ENCODE measurements at regions not wholly inside any gene's neighbourhood (a gene's known extent, or its start where the extent isn't known, plus 50 kb on each side); places are given as distances from the start of the nearest gene placed in this dataset.

DNA sequence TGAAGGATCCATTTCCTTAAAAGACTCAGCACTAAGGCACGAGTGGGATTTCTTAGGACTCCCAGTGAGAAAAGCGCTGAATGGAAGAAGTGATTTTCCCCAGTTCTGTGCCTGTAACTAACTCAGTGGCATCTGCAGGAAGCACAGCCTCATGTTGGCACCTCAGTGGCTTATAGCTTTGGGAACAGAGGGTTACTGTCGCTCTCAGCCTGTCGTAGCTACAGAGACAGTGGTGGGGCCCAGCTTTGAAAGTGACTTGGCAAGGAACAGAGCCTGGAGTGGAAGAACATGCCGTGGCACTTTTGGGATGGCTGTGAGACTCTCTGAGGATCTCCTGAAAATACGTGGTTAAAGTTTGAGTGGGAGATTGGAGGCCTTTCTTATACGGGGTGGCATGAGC is 242.4 kb upstream of the MYOCD start:
- no peak overlapping the region for H2BK5ac ChIP-seq (ENCODE audit: low read length)
- no peaks in the 10 kb centered on the region for H3K79me1 ChIP-seq (ENCODE audit: low read length)

DNA sequence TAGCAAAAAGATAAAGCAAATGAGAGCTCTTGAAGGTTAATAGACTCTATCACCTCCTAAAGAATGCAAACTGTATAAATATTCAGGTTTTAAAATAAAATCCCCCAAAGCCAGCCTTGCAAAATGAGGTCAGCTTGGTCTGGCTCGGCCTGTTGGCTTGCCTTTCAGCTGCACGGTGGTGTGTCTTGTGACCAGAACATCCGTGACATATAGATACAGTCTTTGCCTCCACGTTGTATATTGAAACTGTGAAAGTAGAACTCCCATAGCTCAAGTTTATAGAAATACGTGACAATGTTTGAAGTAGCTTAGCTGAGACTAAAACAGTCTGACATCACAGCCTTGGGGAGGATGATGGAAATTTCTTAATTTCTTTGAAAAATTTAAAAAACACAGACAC is 236.6 kb upstream of the MYOCD start:
- H3K56ac ChIP-seq (ENCODE audit: low read length), result no peak overlapping the region
- H2BK15ac ChIP-seq (replicated peaks; ENCODE audit: low read depth), result no peak overlapping the region
- H3K23ac ChIP-seq (ENCODE audit: low read length), result no peak overlapping the region
- no peak overlapping the region for H3K18ac ChIP-seq (ENCODE audit: low read length)
- H3K27me3 ChIP-seq (ENCODE audit: insufficient read depth, low read length, poor library complexity), result no peaks in the 10 kb centered on the region
- no peaks in the 10 kb centered on the region for H3K79me1 ChIP-seq (ENCODE audit: low read length)
- DNase-seq, result no peak
- H3K36me3 ChIP-seq (ENCODE audit: control insufficient read depth, insufficient read depth, low read length), result no peaks in the 10 kb centered on the region
- no peak overlapping the region for H3K4me3 ChIP-seq (ENCODE audit: low read length)
- no peaks in the 10 kb centered on the region for H3K79me2 ChIP-seq (ENCODE audit: control insufficient read depth, insufficient read depth, low read length)
- H3K9ac ChIP-seq (ENCODE audit: low read length), result no peak overlapping the region
- H3K4me1 ChIP-seq (ENCODE audit: control insufficient read depth, low read depth, low read length), result no peaks in the 10 kb centered on the region
- no peak overlapping the region for H2AK5ac ChIP-seq (ENCODE audit: low read length)
- no peak overlapping the region for H3K27ac ChIP-seq (ENCODE audit: low read depth, low read length)
- no CpG with 5 or more reads among the region's 5 CpGs for WGBS (ENCODE audit: extremely low coverage, insufficient coverage, low lambda C conversion rate)
- H4K5ac ChIP-seq (ENCODE audit: low read length), result no peak overlapping the region
- H2BK120ac ChIP-seq (ENCODE audit: low read depth, low read length), result no peak overlapping the region
- H3K4me2 ChIP-seq (ENCODE audit: low read length), result no peak overlapping the region
- no peak overlapping the region for H4K8ac ChIP-seq (ENCODE audit: low read depth, low read length)
- H2BK5ac ChIP-seq (ENCODE audit: low read length), result no peak overlapping the region
- H3K4ac ChIP-seq (ENCODE audit: low read depth, low read length), result no peak overlapping the region

More for the DNA sequence above, 242.4 kb upstream of the MYOCD start:
- Histone ChIP-seq H3K27me3 (ENCODE audit: insufficient read depth, low read length, poor library complexity) (no peaks in the 10 kb centered on the region), H4K5ac (ENCODE audit: low read length) (no peak overlapping the region), H3K36me3 (ENCODE audit: control insufficient read depth, insufficient read depth, low read length) (no peaks in the 10 kb centered on the region), H4K8ac (ENCODE audit: low read depth, low read length) (no peak overlapping the region), H3K4me1 (ENCODE audit: control insufficient read depth, low read depth, low read length) (no peaks in the 10 kb centered on the region), H3K56ac (ENCODE audit: low read length) (no peak overlapping the region), H3K18ac (ENCODE audit: low read length) (no peak overlapping the region), H3K4ac (ENCODE audit: low read depth, low read length) (no peak overlapping the region), H3K4me3 (ENCODE audit: low read length) (no peak overlapping the region), H3K9ac (ENCODE audit: low read length) (no peak overlapping the region), H3K79me2 (ENCODE audit: control insufficient read depth, insufficient read depth, low read length) (no peaks in the 10 kb centered on the region), H3K27ac (ENCODE audit: low read depth, low read length) (no peak overlapping the region), H2BK120ac (ENCODE audit: low read depth, low read length) (no peak overlapping the region), H3K23ac (ENCODE audit: low read length) (no peak overlapping the region), H2BK15ac (replicated peaks; ENCODE audit: low read depth) (no peak overlapping the region), H2AK5ac (ENCODE audit: low read length) (no peak overlapping the region), H3K4me2 (ENCODE audit: low read length) (no peak overlapping the region)
- WGBS (ENCODE audit: extremely low coverage, insufficient coverage, low lambda C conversion rate), result no CpG with 5 or more reads among the region's 7 CpGs
- DNase-seq, result no peak

- Histone ChIP-seq H2AK5ac (ENCODE audit: low read length) (no peak overlapping the region), H3K4me2 (ENCODE audit: low read length) (no peak overlapping the region), H3K18ac (ENCODE audit: low read length) (no peak overlapping the region), H3K56ac (ENCODE audit: low read length) (no peak overlapping the region), H3K27me3 (ENCODE audit: insufficient read depth, low read length, poor library complexity) (no peaks in the 10 kb centered on the region), H3K4me3 (ENCODE audit: low read length) (no peak overlapping the region), H3K79me2 (ENCODE audit: control insufficient read depth, insufficient read depth, low read length) (no peaks in the 10 kb centered on the region), H2BK120ac (ENCODE audit: low read depth, low read length) (no peak overlapping the region), H3K4ac (ENCODE audit: low read depth, low read length) (no peak overlapping the region), H4K8ac (ENCODE audit: low read depth, low read length) (no peak overlapping the region), H3K79me1 (ENCODE audit: low read length) (no peaks in the 10 kb centered on the region), H3K27ac (ENCODE audit: low read depth, low read length) (no peak overlapping the region), H3K4me1 (ENCODE audit: control insufficient read depth, low read depth, low read length) (no peaks in the 10 kb centered on the region), H3K36me3 (ENCODE audit: control insufficient read depth, insufficient read depth, low read length) (no peaks in the 10 kb centered on the region), H2BK15ac (replicated peaks; ENCODE audit: low read depth) (no peak overlapping the region), H3K23ac (ENCODE audit: low read length) (no peak overlapping the region), H2BK5ac (ENCODE audit: low read length) (no peak overlapping the region), H4K5ac (ENCODE audit: low read length) (no peak overlapping the region), H3K9ac (ENCODE audit: low read length) (no peak overlapping the region)
- no CpG with 5 or more reads among the region's 4 CpGs for WGBS (ENCODE audit: extremely low coverage, insufficient coverage, low lambda C conversion rate)
- no peak for DNase-seq
These were observed 234.5 kb upstream of the MYOCD start for GRCh38 chr17:12431188-12431587.

DNA sequence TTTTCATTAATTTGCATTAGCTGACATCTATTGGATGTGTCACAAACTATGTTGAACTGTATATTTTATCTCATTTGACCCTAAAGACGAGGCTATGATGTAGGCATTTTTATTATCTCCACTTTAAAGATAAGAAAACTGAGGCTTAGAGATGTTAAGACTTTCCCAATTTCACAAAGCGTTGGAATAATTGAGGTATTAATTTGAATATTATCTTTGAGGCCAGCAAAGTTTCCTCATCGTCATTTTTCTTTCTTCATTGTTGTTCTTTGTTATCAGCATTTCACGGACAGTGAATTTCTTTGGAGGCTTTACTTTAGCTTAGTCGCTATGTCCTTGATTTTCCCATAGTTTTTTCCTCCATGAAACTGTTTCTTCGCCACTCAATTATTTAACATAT is 227.5 kb upstream of the MYOCD start:
- Histone ChIP-seq H3K4ac (ENCODE audit: low read depth, low read length) (no peak overlapping the region), H2AK5ac (ENCODE audit: low read length) (no peak overlapping the region), H2BK15ac (replicated peaks; ENCODE audit: low read depth) (no peak overlapping the region), H3K4me2 (ENCODE audit: low read length) (no peak overlapping the region), H2BK120ac (ENCODE audit: low read depth, low read length) (no peak overlapping the region), H3K79me1 (ENCODE audit: low read length) (no peaks in the 10 kb centered on the region), H3K79me2 (ENCODE audit: control insufficient read depth, insufficient read depth, low read length) (no peaks in the 10 kb centered on the region), H2BK5ac (ENCODE audit: low read length) (no peak overlapping the region), H4K8ac (ENCODE audit: low read depth, low read length) (no peak overlapping the region), H3K27me3 (ENCODE audit: insufficient read depth, low read length, poor library complexity) (no peaks in the 10 kb centered on the region), H3K36me3 (ENCODE audit: control insufficient read depth, insufficient read depth, low read length) (no peaks in the 10 kb centered on the region), H3K56ac (ENCODE audit: low read length) (no peak overlapping the region), H3K27ac (ENCODE audit: low read depth, low read length) (no peak overlapping the region), H3K9ac (ENCODE audit: low read length) (no peak overlapping the region), H3K18ac (ENCODE audit: low read length) (no peak overlapping the region), H3K4me1 (ENCODE audit: control insufficient read depth, low read depth, low read length) (peaks cover 3% of the 10 kb centered on the region), H3K4me3 (ENCODE audit: low read length) (no peak overlapping the region), H3K23ac (ENCODE audit: low read length) (no peak overlapping the region), H4K5ac (ENCODE audit: low read length) (no peak overlapping the region)
- 100% methylated on average over 1 of the region's 6 CpGs for whole genome bisulfite sequencing (ENCODE audit: extremely low coverage, insufficient coverage, low lambda C conversion rate)
- no peak for DNase-seq

DNA sequence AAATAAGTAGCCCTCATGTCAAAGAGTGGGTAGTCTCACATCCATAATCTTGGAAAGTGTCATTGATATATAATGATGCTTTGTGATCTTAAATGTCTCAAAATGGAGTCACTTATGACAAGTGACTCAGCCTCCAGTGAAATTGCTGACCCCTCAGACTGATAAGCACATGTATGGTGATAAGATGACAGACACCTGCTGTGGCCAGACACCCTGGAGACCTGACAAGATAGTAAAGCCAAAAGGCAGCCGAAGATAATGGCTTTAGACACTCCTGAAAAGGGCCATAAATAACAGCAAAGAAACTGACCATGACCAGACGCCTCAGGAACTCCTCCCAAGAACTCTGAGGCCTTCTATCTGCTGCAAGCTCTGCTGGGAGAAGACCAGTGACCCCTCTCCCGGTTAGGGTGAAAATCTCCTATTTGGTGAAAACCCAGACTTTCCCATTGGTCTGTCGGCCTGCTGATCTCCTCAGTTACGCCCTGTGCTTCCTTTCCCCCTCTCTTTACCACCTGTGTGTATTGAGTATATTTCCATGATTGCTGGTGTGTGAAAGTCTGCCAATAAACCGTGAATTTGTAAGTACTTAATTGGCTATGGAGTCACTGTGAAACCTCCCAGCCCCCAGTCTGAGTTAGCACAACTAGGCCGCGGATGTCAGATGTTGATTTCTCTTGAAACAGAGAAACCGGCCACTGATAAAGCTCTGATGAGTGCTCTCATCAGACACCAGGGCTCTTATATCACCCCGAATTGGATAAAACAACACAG is 226.7 kb upstream of the MYOCD start:
- no peak overlapping the region for H3K4me3 ChIP-seq (ENCODE audit: low read length)
- no peak overlapping the region for H2BK15ac ChIP-seq (replicated peaks; ENCODE audit: low read depth)
- DNase-seq, result peak; percentile 95
- no peak overlapping the region for H3K4ac ChIP-seq (ENCODE audit: low read depth, low read length)
- H3K79me1 ChIP-seq (ENCODE audit: low read length), result no peaks in the 10 kb centered on the region
- peak overlapping the region; percentile 84 for H2BK5ac ChIP-seq (ENCODE audit: low read length)
- no peaks in the 10 kb centered on the region for H3K79me2 ChIP-seq (ENCODE audit: control insufficient read depth, insufficient read depth, low read length)
- H3K56ac ChIP-seq (ENCODE audit: low read length), result peak overlapping the region; percentile 56
- H3K27me3 ChIP-seq (ENCODE audit: insufficient read depth, low read length, poor library complexity), result no peaks in the 10 kb centered on the region
- peak overlapping the region; percentile 85 for H3K27ac ChIP-seq (ENCODE audit: low read depth, low read length)
- H3K18ac ChIP-seq (ENCODE audit: low read length), result peak overlapping the region; percentile 44
- H3K23ac ChIP-seq (ENCODE audit: low read length), result no peak overlapping the region
- H4K5ac ChIP-seq (ENCODE audit: low read length), result no peak overlapping the region
- WGBS (ENCODE audit: extremely low coverage, insufficient coverage, low lambda C conversion rate), result no CpG with 5 or more reads among the region's 10 CpGs
- H3K4me1 ChIP-seq (ENCODE audit: control insufficient read depth, low read depth, low read length), result peaks cover 3% of the 10 kb centered on the region
- H2BK120ac ChIP-seq (ENCODE audit: low read depth, low read length), result no peak overlapping the region
- H2AK5ac ChIP-seq (ENCODE audit: low read length), result no peak overlapping the region
- H3K4me2 ChIP-seq (ENCODE audit: low read length), result no peak overlapping the region
- H3K36me3 ChIP-seq (ENCODE audit: control insufficient read depth, insufficient read depth, low read length), result no peaks in the 10 kb centered on the region
- no peak overlapping the region for H3K9ac ChIP-seq (ENCODE audit: low read length)
- no peak overlapping the region for H4K8ac ChIP-seq (ENCODE audit: low read depth, low read length)

DNA sequence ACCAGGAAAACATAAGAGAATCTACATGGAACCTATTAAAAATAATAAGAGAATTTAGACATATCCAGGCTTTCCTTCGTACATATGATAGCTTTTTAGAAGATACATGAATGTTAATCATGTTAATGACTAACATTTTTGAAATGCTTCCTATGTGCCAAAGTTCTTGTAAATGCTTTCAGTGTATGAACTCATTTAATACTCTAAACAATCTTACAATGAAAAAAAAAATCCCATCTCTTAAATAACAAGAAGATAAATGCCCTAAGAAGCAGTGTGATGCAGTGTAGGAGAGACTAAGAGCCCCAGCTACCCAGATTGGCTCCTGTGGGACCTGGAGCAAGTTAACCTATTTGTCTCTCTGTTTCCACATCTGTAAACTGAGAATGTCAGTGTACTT is 220.4 kb upstream of the MYOCD start:
- no CpG with 5 or more reads among the region's 1 CpG for whole genome bisulfite sequencing (ENCODE audit: extremely low coverage, insufficient coverage, low lambda C conversion rate)
- Histone ChIP-seq H3K4me3 (ENCODE audit: low read length) (no peak overlapping the region), H2BK15ac (replicated peaks; ENCODE audit: low read depth) (no peak overlapping the region), H3K27ac (ENCODE audit: low read depth, low read length) (no peak overlapping the region), H3K23ac (ENCODE audit: low read length) (no peak overlapping the region), H2BK120ac (ENCODE audit: low read depth, low read length) (no peak overlapping the region), H2AK5ac (ENCODE audit: low read length) (no peak overlapping the region), H3K27me3 (ENCODE audit: insufficient read depth, low read length, poor library complexity) (no peaks in the 10 kb centered on the region), H3K36me3 (ENCODE audit: control insufficient read depth, insufficient read depth, low read length) (no peaks in the 10 kb centered on the region), H3K79me1 (ENCODE audit: low read length) (no peaks in the 10 kb centered on the region), H3K9ac (ENCODE audit: low read length) (no peak overlapping the region), H4K5ac (ENCODE audit: low read length) (no peak overlapping the region), H3K4ac (ENCODE audit: low read depth, low read length) (no peak overlapping the region), H3K18ac (ENCODE audit: low read length) (no peak overlapping the region), H4K8ac (ENCODE audit: low read depth, low read length) (no peak overlapping the region), H3K4me2 (ENCODE audit: low read length) (no peak overlapping the region), H3K79me2 (ENCODE audit: control insufficient read depth, insufficient read depth, low read length) (no peaks in the 10 kb centered on the region), H2BK5ac (ENCODE audit: low read length) (no peak overlapping the region), H3K4me1 (ENCODE audit: control insufficient read depth, low read depth, low read length) (no peaks in the 10 kb centered on the region), H3K56ac (ENCODE audit: low read length) (no peak overlapping the region)
- DNase-seq, result no peak

All from mesendoderm (in vitro differentiated cells).